Left colon (tissue), 2 donors: ENCODE measurements at regions not wholly inside any gene's neighbourhood (a gene's known extent, or its start where the extent isn't known, plus 50 kb on each side); places are given as distances from the start of the nearest gene placed in this dataset.
"Not testable (repeated sequence)": the region's sequence is repeated elsewhere in the genome, so short reads cannot be mapped to it uniquely, and the experiment has no call there.

Experiments
- ATAC-seq: fragments of 200-7000 bp; cut with Tn5 transposase; one replicate; pipeline ENCODE4 v1.9.1; 2020; ENCODE audit warnings: mild to moderate bottlenecking, moderate library complexity
- DNase-seq, 2 donors: peaks; one replicate each; pipeline ENCODE4 v3.0.0-alpha.2; 2020
- intact Hi-C, 2 donors: fragments of 100-400 bp; cut with DNase I in 1 of 2; cut with micrococcal nuclease in 1 of 2; formaldehyde crosslinking; loops; one replicate each; pipeline versions ENCODE4 v1.11.2 to v1.14.0; 2022; cut with DNase I, micrococcal nuclease
- donor health status: DM: no; HTN: no; CAD: no.
- donor health status: DM: yes; HTN: yes; CAD: no.

- intact Hi-C loops: no loop called here
- no peak for DNase-seq
- no peak for ATAC-seq
These were observed 109.7 kb upstream of the SLC7A14 start for GRCh38 chr3:170695486-170696064.

- intact Hi-C loops: no loop called here
- ATAC-seq: no peak
These were observed 106.8 kb upstream of the SLC7A14 start for GRCh38 chr3:170692720-170693119.

GRCh38 chr3:170690661-170690981 lies 104.7 kb upstream of the SLC7A14 start:
- no peak for ATAC-seq

More at GRCh38 chr3:170692720-170693119, 106.8 kb upstream of the SLC7A14 start:
- DNase-seq: no peak

GRCh38 chr3:170689893-170690660 lies 104.2 kb upstream of the SLC7A14 start:
- intact Hi-C loops: no loop called here
- DNase-seq (peak; percentile 29 to 79), ATAC-seq (peak; percentile 87)

More at GRCh38 chr3:170690661-170690981, 104.7 kb upstream of the SLC7A14 start:
- DNase-seq: no peak
- intact Hi-C loops: no loop called here

- ATAC-seq: no peak
- intact Hi-C loops: no loop called here
- no peak for DNase-seq
These were observed 103.5 kb upstream of the SLC7A14 start for GRCh38 chr3:170689296-170689829.

- ATAC-seq, DNase-seq, intact Hi-C loops: not testable (repeated sequence)
These were observed 102.3 kb upstream of the SLC7A14 start for GRCh38 chr3:170688222-170688621.

GRCh38 chr3:170680593-170680992 lies 94.7 kb upstream of the SLC7A14 start:
- ATAC-seq (no peak), DNase-seq (no peak)
- intact Hi-C loops: no loop called here

- ATAC-seq (no peak), DNase-seq (no peak)
- intact Hi-C loops: no loop called here
These were observed 93.3 kb upstream of the SLC7A14 start for GRCh38 chr3:170679190-170679589.

- no peak for ATAC-seq
- intact Hi-C loops: no loop called here
- no peak for DNase-seq
These were observed 84.6 kb upstream of the SLC7A14 start for GRCh38 chr3:170670504-170670903.

- intact Hi-C loops, DNase-seq: not testable (repeated sequence)
These were observed 77.1 kb upstream of the SLC7A14 start for GRCh38 chr3:170662986-170663385.

GRCh38 chr3:170660139-170660538 lies 74.3 kb upstream of the SLC7A14 start:
- peak; percentile 79 for ATAC-seq
- intact Hi-C loops: no loop called here
- peak in 1 of 2 donors; percentile 7 for DNase-seq

More at GRCh38 chr3:170662986-170663385, 77.1 kb upstream of the SLC7A14 start:
- ATAC-seq: not testable (repeated sequence)

GRCh38 chr3:170657312-170657711 lies 71.4 kb upstream of the SLC7A14 start:
- DNase-seq (no peak), ATAC-seq (no peak)
- intact Hi-C loops: no loop called here

GRCh38 chr3:170656284-170656683 lies 70.4 kb upstream of the SLC7A14 start:
- no peak for ATAC-seq
- intact Hi-C loops: no loop called here
- no peak for DNase-seq

- no peak for ATAC-seq
- intact Hi-C loops: no loop called here
- DNase-seq: no peak
These were observed 67.9 kb upstream of the SLC7A14 start for GRCh38 chr3:170653801-170654200.

GRCh38 chr3:170651260-170651845 lies 65.5 kb upstream of the SLC7A14 start:
- intact Hi-C loops: no loop called here
- DNase-seq (no peak), ATAC-seq (no peak)

- ATAC-seq, intact Hi-C loops, DNase-seq: not testable (repeated sequence)
These were observed 64.7 kb upstream of the SLC7A14 start for GRCh38 chr3:170650557-170650956.

- ATAC-seq: no peak
- no peak for DNase-seq
- intact Hi-C loops: no loop called here
These were observed 58.8 kb upstream of the SLC7A14 start for GRCh38 chr3:170644711-170645110.

GRCh38 chr3:170643831-170644230 lies 58.0 kb upstream of the SLC7A14 start:
- ATAC-seq: no peak

GRCh38 chr3:170642882-170643601 lies 57.2 kb upstream of the SLC7A14 start:
- intact Hi-C loops: no loop called here
- DNase-seq (no peak), ATAC-seq (no peak)

More at GRCh38 chr3:170643831-170644230, 58.0 kb upstream of the SLC7A14 start:
- DNase-seq: no peak
- intact Hi-C loops: no loop called here
